Stimulated activated CD8-positive, alpha-beta memory T cell treated with anti-CD3 and anti-CD28 coated beads, Interleukin-15, amount 100 ng/mL, for 4 hours (primary cell): ENCODE measurements at regions not wholly inside any gene's neighbourhood (a gene's known extent, or its start where the extent isn't known, plus 50 kb on each side); places are given as distances from the start of the nearest gene placed in this dataset.

Experiments used
- DNase-seq, 2 donors: peaks; one replicate each; pipeline ENCODE4 v3.0.0-alpha.2; 2020; ENCODE audit warnings: low read depth in 2 of 2

DNA sequence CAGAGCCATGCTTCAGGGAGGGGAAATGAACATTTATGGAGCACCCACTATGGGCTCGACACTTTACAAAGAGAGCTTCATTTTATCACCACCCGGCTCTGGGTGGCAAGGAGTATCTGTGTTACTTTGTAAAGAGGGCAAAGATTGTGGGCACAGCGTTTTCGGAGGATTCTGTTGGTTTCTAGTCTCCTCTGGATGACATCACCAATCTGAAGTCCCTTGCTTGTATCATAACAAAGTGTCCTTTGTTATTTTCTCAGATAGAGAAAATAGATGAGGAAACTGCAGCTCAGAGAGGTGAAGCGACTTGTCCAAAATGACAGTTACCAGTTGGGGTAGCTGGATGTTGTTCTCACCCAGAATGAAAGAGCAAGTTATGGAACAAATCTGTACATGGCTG is 162.8 kb downstream of the GLI2 start:
- DNase-seq = no peak

- no peak for DNase-seq
Measured at GRCh38 chr2:120898961-120899750, 163.5 kb downstream of the GLI2 start.

- DNase-seq = no peak
Measured at GRCh38 chr2:120899771-120900170, 164.1 kb downstream of the GLI2 start.

- DNase-seq = no peak
Measured at GRCh38 chr2:120901201-120901600, 165.5 kb downstream of the GLI2 start.

DNA sequence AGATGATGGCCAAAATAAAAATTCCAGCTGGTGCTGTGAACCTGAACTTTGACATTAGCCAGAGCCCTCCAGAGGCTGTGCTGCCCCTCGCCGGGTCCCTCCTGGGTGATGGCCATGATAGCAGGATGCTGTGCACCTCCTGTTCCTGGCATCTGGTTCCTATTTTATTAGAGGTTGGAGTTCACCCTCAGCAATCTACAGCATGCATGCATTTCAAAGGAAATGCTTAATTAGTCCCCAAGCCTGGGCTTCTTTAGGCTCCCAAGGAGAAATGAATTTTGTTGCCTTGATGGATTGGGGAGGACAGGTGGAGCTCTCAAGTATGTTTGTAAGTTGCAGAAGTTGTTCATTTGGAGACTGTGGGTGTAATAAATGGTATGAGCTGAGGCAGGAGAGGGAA is 166.9 kb downstream of the GLI2 start:
- DNase-seq = no peak

DNA sequence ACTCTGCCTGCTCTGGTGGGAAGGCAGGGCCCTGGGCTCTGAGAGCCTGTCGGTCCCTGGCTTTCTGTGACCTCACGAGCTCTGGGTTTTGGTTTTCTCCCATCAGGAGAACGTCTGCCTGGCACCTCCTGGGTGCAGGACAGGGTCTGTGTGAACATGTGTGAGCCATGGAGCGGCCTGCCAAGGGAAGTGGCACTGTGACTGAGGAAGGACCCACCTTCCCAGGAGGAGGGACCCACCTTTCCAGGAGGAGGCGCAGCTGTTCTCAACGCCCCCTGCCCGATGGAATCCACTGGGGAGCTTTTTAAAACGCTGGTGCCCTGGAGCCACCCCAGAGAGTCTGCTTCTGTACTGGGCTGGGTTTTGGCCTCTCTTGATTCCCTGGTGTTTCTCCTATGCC is 168.7 kb downstream of the GLI2 start:
- DNase-seq = no peak

- no peak for DNase-seq
Measured at GRCh38 chr2:120904830-120905234, 169.2 kb downstream of the GLI2 start.

DNA sequence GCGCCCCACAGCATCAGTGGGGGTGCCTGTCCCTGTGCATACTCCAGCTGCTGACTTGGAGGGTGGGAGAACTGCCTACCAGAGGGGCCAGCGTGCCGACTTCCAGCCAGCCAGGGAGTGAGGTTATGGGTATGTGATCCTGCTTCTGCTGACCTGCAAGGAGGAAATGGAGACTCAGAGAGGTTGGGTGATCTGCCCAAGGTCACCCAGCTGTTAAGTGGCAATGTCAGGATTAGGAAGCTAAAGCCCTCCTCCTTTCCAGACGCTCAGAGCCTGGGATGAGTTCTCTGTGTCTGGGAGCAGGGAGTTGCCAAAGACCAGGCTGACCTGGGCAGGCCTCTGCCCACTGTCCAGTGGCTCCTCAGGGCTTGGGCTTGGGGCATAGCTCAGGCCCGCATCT is 169.6 kb downstream of the GLI2 start:
- no peak for DNase-seq

DNA sequence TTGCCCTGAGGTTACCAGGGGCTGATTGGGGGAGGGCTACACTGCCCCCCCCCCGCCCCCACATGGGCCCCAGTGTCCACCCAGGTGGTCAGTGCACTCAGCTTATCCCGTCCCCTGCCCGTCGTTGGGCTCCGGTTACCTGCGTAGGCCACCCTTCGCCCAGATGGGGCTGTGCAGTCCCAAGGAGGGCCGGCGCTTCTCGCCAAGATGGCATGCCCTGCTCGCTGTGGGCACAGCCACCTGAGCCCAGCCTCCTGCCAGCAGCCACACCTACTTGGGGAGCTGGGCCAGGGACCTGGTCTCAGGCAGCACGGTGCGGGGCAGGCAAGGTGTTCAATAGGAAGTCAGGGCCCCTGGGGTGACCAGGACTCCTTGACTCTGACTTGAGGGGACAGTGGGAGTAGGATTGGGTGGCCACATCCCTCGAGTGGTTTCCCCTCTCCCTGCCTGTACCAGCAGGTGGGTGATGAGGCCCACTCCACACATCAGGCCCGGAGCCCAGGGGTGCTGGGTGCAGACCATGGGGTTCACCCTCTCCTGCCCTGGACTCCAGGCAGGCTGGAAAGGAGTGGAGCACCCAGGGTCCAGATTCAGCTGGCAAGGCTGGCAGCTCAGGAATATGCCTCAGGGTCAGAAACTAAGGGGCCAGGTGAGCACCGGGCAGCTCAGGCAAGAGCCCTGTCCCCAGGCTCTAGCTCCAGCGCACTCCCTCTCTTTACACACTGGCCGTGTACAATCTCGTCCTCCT is 170.3 kb downstream of the GLI2 start:
- no peak for DNase-seq

DNA sequence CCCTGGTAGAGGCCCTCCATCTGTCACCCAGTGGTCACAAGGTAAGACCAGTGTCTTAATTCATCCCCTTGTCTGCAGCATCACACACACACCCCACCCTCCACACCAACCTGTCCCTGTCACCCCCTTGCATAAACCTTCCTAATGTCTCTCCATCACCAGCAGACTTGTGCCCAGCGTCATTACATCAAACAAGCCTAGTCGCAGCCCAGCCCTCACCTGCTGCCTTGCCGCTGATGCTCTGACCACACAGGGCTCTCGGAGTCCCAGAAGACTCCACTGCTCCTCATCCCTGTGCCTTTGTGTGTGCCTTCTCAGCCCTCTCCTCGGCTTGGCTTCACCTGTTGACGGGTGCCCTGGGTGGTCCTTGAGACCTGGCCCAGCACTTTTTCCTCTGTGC is 171.2 kb downstream of the GLI2 start:
- DNase-seq = no peak

DNA sequence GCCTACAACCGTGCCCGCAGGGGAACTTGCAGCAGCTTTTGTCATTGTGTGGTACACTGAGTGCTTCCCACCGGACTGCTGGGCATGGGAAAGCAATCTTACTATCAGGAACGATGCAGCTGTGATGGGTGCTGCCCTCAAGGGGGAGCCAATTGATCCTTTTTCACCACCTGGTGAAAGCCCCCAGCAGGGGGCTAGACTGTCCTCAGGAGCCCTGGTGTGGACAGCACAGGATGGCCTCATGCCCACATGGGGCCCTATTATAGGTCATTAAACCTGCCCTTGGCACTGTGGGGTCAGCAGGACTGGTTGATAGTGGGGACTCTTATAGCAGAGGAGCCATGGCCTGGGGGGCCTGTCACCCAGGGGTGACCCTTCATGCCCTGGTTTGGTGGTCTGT is 172.2 kb downstream of the GLI2 start:
- DNase-seq = no peak

- DNase-seq = no peak
Measured at GRCh38 chr2:120908314-120908975, 172.8 kb downstream of the GLI2 start.

GRCh38 chr2:120909102-120909501 is 173.4 kb downstream of the GLI2 start:
- DNase-seq = no peak

DNA sequence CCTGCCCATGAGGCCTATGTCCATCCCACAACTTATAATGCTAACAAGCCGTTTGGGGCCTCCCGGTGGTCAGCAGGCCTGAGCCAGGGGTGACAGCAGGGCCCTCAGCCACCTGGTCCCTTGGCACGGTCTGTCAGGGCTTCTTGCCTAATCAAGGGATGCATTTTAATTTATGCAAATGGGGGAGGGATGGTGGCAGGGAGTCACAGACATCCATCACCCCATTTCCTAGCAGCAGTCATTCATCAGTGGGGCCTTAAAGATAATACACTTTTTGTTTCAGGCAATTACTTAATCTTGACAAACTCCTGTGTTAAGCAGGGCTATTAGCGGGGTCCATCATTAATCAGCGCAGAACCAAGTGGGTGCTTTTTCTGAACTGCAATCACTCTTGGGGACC is 174.5 kb downstream of the GLI2 start:
- no peak for DNase-seq

- no peak for DNase-seq
Measured at GRCh38 chr2:120910956-120911951, 175.6 kb downstream of the GLI2 start.

DNA sequence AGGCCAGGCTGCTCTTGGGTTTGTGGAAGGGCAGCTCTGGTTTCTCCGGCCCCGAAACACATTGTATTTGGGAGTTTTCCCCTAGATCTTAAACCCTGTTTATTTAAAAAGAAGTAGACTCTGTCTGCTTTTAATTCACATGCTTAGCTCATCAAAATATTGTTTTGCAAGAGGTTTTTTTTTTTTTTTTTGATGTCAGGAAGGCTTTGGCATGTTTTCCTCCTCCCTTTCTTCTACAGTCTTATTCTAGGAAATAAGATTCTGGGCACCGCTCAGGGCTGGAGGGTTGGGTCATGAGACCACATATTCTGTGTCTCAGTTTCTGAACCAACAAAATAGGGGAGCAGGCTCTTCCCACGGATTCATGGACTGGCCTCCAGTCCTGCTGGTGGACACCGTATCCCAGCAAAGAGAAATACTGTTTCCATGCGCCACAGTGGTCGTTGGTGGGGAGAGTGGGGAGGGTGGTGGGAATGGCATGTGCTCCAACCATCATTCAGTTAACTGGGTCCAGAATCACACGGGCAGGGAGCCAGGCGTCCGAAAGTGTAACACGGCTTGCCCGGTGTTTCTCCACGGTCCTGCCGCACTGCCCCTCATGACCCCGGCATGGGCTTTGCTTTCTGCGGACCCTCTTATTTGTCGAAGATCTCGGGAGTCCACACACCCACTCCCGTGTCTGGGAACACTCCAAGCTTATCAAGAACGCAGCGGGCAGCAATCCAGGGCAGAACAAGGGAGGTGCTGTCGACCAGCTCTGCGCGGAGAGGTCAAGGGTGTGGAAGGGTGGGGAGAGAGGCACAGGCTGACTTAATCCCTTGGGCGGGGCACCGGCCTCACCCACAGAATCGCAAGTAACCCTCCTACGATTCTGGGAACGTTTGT is 176.7 kb downstream of the GLI2 start:
- DNase-seq = no peak

DNA sequence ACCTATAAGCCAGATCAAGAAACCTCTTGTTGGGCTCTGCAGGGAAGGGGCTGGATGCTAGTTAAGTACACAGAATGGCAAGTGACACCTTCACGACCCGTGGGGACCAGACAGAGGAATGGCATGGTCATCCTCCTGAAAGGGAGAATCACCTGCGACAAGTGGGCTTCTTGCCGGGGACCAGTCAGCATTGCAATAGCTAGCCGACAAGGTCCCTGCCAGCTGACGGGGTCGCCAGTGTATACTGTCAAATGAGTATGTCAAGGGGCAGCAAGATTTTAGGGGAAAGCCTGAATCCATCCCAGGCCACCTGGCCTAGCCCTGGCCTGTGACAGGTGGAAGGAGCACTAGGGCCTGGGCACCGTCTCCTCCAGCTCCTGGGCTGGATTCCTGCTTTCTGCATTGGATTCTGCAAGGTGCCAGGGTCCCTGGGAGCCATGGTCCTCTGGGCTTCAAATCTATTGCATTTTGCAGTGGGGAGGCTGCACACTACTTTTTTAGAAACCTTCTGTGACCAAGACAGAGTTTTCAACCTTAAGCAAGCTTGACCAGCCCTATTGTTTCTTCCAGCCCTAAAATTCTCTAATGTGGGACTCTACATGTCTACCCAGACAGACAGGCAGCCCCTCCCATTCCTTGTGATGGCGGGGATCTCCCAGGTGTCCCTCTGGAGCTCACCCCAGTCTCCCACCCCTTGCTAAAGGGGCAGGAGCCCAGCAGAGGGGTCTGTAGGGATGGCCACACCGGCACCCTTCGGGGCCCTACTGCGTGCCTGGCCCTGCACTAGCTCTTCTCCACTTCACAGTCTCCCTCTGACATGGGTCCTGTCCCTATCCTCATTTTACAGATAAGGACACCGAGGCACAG is 178.5 kb downstream of the GLI2 start:
- DNase-seq = no peak

- DNase-seq = no peak
Measured at GRCh38 chr2:120914839-120915521, 179.3 kb downstream of the GLI2 start.

- no peak for DNase-seq
Measured at GRCh38 chr2:120915670-120916069, 180.0 kb downstream of the GLI2 start.
